SU-DHL-6 (cell line): ENCODE measurements at regions not wholly inside any gene's neighbourhood (a gene's known extent, or its start where the extent isn't known, plus 50 kb on each side); places are given as distances from the start of the nearest gene placed in this dataset.

Experiments used
- EZH2phosphoT487 ChIP-seq: fragments of 200-600 bp; sonication (generic), shearing (Covaris generic); conservative IDR thresholded peaks from 2 replicates; pipeline ENCODE4 v1.6.1; 2018; ENCODE audit warnings: mild to moderate bottlenecking, antibody characterized with exemption, low read length, moderate library complexity, mixed read lengths
- TF ChIP-seq, protein P1 (sequence below): fragments of 200-600 bp; sonication (generic); IDR thresholded peaks from one replicate; pipeline ENCODE4 v1.5.1; 2017; ENCODE audit warnings: antibody characterized with exemption, mild to moderate bottlenecking, low read length, moderate library complexity; ENCODE audit not compliant: insufficient read depth, poor library complexity, severe bottlenecking

DNA sequence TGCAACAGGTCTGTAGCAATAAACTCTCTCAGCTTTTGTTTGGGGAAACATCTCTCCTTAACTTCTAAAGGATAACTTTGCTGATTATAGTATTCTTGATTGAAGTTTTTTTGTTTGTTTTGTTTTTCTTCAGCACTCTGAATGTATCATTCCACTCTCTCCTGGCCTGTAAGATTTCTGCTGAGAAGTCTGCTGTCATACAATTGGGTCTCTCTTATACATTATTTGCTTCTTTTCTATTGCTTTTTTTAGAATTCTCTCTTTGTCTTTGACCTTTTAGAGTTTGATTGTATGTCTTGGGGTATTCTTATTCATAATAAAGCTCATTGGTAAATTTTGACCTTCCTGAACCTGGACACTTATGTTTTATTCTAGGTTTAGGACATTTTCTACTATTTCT is 386.3 kb downstream of the MRPL39 start:
- TF ChIP-seq, protein P1, sequence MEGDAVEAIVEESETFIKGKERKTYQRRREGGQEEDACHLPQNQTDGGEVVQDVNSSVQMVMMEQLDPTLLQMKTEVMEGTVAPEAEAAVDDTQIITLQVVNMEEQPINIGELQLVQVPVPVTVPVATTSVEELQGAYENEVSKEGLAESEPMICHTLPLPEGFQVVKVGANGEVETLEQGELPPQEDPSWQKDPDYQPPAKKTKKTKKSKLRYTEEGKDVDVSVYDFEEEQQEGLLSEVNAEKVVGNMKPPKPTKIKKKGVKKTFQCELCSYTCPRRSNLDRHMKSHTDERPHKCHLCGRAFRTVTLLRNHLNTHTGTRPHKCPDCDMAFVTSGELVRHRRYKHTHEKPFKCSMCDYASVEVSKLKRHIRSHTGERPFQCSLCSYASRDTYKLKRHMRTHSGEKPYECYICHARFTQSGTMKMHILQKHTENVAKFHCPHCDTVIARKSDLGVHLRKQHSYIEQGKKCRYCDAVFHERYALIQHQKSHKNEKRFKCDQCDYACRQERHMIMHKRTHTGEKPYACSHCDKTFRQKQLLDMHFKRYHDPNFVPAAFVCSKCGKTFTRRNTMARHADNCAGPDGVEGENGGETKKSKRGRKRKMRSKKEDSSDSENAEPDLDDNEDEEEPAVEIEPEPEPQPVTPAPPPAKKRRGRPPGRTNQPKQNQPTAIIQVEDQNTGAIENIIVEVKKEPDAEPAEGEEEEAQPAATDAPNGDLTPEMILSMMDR, result no peak
- no peak for TF ChIP-seq EZH2phosphoT487
